Liver (tissue), 2 donors: ENCODE measurements at regions not wholly inside any gene's neighbourhood (a gene's known extent, or its start where the extent isn't known, plus 50 kb on each side); places are given as distances from the start of the nearest gene placed in this dataset.

Source experiments
- FOXA1 ChIP-seq: IDR thresholded peaks from 2 replicates; pipeline ENCODE4 v1.6.1; 2016; ENCODE audit warnings: antibody characterized with exemption
- FOXA2 ChIP-seq: IDR thresholded peaks from 2 replicates; pipeline ENCODE4 v1.6.1; 2016; ENCODE audit warnings: antibody characterized with exemption
- MAX ChIP-seq: IDR thresholded peaks from 2 replicates; pipeline ENCODE4 v1.6.1; 2016; ENCODE audit warnings: antibody characterized with exemption
- REST ChIP-seq: IDR thresholded peaks from 2 replicates; pipeline ENCODE4 v1.6.1; 2016; ENCODE audit warnings: antibody characterized with exemption, mild to moderate bottlenecking
- SP1 ChIP-seq: IDR thresholded peaks from 2 replicates; pipeline ENCODE4 v1.6.1; 2018; ENCODE audit warnings: antibody characterized with exemption, mild to moderate bottlenecking
- TAF1 ChIP-seq: conservative IDR thresholded peaks from 2 replicates; pipeline ENCODE4 v1.6.1; 2016; ENCODE audit warnings: antibody characterized with exemption, mild to moderate bottlenecking
- donor health status: healthy.

GRCh38 chr4:37737466-37737865 is 51.3 kb upstream of the RELL1 start (continued):
- TF ChIP-seq FOXA2 (no peak), SP1 (no peak), MAX (no peak), REST (no peak), FOXA1 (no peak), TAF1 (no peak)
